ENCODE measurements at regions not wholly inside any gene's neighbourhood (a gene's known extent, or its start where the extent isn't known, plus 50 kb on each side); places are given as distances from the start of the nearest gene placed in this dataset.

GRCh38 chr6:121520337-121521163 lies 85.1 kb downstream of the GJA1 start:
- TF ChIP-seq EZH2 (IDR thresholded peaks at IDR 0.05; ENCODE audit: low read length, unreplicated experiment) (no peak), CTCF (conservative IDR thresholded peaks at IDR 0.05; ENCODE audit: low read depth, low read length) (no peak), EZH2phosphoT487 (IDR thresholded peaks at IDR 0.05; ENCODE audit: borderline replicate concordance, low read length) (no peak)

Measured in PC-3 (cell line).